ENCODE measurements at regions not wholly inside any gene's neighbourhood (a gene's known extent, or its start where the extent isn't known, plus 50 kb on each side); places are given as distances from the start of the nearest gene placed in this dataset.

DNA sequence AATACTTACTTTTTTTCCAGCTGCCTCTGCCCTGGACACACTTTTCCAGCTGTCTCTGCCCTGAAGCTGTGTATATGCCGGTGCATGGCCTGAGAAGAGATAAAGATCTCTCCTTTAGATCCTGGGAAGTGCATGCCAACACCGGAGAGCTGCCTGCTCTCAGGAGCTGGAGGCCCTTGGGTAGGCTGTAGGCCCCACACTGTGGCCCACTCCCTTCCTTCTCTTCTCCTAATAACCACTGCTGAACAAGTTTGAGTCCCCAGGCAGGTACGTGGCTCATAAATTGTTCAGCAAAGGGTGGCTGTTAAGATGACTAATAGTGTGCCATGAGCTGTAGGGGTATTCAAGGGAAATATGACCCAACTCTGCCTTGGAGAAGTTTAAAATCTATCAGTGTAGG lies 102.5 kb downstream of the CD24 start:
- TF ChIP-seq CTCF (conservative IDR thresholded peaks at IDR 0.05; ENCODE audit: low read depth in 2 of 2) (no peak), EZH2 (IDR thresholded peaks at IDR 0.05; ENCODE audit: low read depth, unreplicated experiment) (no peak), POLR2AphosphoS5 (IDR thresholded peaks at IDR 0.05; ENCODE audit: low read depth) (no peak), EZH2phosphoT487 (IDR thresholded peaks at IDR 0.05; ENCODE audit: unreplicated experiment) (no peak), ZNF331 (CRISPR knock-in tag; IDR thresholded peaks at IDR 0.05; ENCODE audit: low read depth) (no peak), CREB1 (CRISPR knock-in tag; IDR thresholded peaks at IDR 0.05; ENCODE audit: low read depth) (no peak), STAT1 (IDR thresholded peaks at IDR 0.05; ENCODE audit: unreplicated experiment) (no peak), JUNB (IDR thresholded peaks at IDR 0.05; ENCODE audit: unreplicated experiment) (no peak)
- TF ChIP-seq, protein P1, sequence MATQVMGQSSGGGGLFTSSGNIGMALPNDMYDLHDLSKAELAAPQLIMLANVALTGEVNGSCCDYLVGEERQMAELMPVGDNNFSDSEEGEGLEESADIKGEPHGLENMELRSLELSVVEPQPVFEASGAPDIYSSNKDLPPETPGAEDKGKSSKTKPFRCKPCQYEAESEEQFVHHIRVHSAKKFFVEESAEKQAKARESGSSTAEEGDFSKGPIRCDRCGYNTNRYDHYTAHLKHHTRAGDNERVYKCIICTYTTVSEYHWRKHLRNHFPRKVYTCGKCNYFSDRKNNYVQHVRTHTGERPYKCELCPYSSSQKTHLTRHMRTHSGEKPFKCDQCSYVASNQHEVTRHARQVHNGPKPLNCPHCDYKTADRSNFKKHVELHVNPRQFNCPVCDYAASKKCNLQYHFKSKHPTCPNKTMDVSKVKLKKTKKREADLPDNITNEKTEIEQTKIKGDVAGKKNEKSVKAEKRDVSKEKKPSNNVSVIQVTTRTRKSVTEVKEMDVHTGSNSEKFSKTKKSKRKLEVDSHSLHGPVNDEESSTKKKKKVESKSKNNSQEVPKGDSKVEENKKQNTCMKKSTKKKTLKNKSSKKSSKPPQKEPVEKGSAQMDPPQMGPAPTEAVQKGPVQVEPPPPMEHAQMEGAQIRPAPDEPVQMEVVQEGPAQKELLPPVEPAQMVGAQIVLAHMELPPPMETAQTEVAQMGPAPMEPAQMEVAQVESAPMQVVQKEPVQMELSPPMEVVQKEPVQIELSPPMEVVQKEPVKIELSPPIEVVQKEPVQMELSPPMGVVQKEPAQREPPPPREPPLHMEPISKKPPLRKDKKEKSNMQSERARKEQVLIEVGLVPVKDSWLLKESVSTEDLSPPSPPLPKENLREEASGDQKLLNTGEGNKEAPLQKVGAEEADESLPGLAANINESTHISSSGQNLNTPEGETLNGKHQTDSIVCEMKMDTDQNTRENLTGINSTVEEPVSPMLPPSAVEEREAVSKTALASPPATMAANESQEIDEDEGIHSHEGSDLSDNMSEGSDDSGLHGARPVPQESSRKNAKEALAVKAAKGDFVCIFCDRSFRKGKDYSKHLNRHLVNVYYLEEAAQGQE (IDR thresholded peaks at IDR 0.05; ENCODE audit: unreplicated experiment) = no peak
- TF ChIP-seq, protein P2, sequence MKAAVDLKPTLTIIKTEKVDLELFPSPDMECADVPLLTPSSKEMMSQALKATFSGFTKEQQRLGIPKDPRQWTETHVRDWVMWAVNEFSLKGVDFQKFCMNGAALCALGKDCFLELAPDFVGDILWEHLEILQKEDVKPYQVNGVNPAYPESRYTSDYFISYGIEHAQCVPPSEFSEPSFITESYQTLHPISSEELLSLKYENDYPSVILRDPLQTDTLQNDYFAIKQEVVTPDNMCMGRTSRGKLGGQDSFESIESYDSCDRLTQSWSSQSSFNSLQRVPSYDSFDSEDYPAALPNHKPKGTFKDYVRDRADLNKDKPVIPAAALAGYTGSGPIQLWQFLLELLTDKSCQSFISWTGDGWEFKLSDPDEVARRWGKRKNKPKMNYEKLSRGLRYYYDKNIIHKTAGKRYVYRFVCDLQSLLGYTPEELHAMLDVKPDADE (IDR thresholded peaks at IDR 0.05) = no peak

All from GM23338 (cell line).